GM21786 (cell line): ENCODE measurements at regions not wholly inside any gene's neighbourhood (a gene's known extent, or its start where the extent isn't known, plus 50 kb on each side); places are given as distances from the start of the nearest gene placed in this dataset.

ENCODE experiments used
- ATAC-seq: cut with Tn5 transposase; IDR thresholded peaks from one replicate; pipeline ENCODE4 v1.9.1; 2021; ENCODE audit not compliant: unreplicated experiment

DNA sequence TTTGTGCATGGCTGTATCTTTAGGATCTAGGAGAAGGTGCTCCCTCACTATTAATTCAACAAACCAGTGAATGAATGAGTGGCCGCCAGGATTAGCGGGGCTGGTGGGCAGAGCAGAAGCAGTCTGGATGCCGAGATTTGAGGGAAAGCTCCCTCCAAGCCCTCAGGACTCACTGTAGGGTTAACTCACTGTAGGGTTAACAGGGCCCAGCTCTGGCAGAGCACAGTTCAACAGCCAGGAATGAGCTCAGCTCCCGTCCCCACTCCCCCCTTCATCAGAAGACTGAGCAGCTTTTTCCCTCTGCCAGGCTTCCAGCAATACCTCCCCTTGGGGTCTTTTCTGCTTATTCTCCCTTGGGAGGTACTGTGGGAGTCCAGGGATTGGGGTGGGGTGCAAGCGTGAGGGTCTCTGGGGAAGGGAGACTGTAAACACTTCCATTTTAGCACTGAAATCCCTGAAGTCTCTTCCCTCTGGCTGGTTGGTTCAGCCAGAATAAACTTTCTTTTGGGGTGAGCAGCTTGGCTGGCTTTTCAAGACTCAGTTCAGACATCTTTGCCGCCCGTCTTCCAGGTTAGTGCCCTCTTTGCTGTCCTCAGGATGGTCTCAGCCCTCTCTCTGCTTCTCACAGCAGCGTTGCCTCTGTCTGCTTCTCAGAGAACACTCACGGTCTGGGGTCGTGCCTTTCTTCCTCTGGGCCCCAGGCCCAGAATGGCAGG is 53.7 kb upstream of the WSB1 start:
- ATAC-seq: no peak

DNA sequence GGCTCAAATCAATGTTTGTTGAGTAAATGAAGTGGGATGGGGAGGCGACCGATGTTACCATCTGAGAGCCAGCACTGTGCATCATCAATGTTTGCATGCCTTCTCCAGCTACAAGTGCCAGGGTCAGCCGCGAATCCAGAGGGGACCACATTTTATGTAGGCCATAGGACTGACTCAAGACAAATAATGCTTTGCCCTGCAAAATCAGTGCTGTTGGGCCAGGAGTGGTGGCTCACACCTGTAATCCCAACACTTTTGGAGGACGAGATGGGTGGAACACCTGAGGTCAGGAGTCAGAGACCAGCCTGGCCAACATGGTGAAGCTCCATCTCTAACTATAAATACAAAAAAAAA is 53.1 kb upstream of the WSB1 start:
- no peak for ATAC-seq

DNA sequence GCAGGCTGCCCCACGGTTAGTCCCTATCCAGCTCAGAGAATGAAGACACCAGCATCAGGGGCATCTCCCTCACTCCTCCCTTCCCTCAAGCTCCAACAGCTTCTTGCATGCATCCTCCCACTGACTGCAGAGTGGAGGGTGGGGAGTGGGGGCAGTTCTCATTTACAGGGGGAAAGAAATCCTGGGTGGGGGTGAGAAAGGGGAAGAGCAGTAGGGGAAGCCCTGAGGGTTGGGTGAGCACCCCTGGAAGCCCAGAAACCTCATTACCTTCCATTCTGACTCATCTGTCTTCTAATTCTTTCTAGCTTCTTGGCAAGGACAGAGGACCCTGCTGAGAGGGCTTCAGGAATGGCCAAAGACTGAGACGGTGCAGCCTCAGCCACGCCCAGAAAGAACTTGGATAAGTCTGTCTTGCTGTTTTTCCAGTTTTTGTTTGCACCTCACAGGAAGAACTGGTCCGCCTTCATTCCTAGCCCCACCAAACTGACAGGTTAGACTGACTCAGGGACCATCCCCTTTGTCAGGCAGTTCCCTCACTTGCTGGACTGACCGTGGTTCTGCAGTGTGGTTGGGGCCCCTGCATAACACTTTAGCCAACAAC is 52.5 kb upstream of the WSB1 start:
- peak; percentile 51 for ATAC-seq

DNA sequence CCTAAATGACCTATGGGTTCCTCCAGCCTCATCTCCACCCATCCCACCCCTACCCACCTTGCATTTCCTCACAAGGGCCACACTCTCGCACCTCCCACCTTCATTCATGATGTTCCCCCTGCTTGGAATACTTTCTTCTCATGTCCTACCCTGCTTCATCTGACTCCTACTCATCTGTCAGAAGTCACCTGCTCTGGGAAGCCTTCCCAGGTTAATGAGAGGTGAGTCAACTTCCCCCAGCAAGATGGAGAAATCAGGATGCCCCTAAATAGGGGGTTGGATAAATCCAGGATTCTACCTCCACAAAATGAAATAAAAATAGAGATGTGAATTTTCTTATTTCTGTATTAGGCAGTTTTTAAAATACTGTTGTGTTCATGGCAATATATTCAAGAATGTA is 51.0 kb upstream of the WSB1 start:
- no peak for ATAC-seq

DNA sequence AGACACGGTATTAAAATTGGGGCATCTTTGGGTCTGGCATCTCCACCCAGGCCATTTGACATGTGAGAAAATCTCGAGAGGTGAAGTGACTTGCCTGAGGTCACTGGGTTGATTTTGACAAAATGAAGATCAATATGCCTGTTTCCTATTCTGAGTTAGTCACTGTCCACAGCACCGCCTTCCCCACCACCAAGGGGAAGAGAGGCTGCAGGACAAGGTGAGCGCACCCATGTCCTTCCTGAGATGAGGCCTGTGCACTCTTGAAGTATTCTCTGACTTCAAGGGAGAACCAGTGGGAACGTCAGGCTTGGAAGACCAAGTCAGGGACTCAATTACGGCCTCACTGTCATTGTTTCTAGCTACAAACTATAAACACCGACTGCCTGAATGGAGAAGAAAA is 49.9 kb upstream of the WSB1 start:
- ATAC-seq: no peak
